GM12878 (cell line): ENCODE measurements at regions not wholly inside any gene's neighbourhood (a gene's known extent, or its start where the extent isn't known, plus 50 kb on each side); places are given as distances from the start of the nearest gene placed in this dataset.

ENCODE experiments used
- BMI1 ChIP-seq: fragments of 450-650 bp; IDR thresholded peaks from 2 replicates; pipeline ENCODE4 v1.6.1; 2016; ENCODE audit warnings: mild to moderate bottlenecking, moderate library complexity, borderline replicate concordance
- NFYA ChIP-seq: IDR thresholded peaks from 2 replicates; pipeline ENCODE4 v1.6.1; 2011; ENCODE audit warnings: low read depth, mild to moderate bottlenecking, low read length, improper control_type of control experiment, borderline replicate concordance
- RCOR1 ChIP-seq: conservative IDR thresholded peaks from 2 replicates; pipeline ENCODE4 v1.6.1; 2012; ENCODE audit warnings: low read depth, low read length, improper control_type of control experiment
- ZBTB40 ChIP-seq: fragments of 450-650 bp; IDR thresholded peaks from 2 replicates; pipeline ENCODE4 v1.6.1; 2016; ENCODE audit warnings: mild to moderate bottlenecking, moderate library complexity, borderline replicate concordance
- TF ChIP-seq, protein P1 (sequence below): IDR thresholded peaks from 2 replicates; pipeline ENCODE4 v1.6.1; 2012; ENCODE audit warnings: low read length, inconsistent platforms

DNA sequence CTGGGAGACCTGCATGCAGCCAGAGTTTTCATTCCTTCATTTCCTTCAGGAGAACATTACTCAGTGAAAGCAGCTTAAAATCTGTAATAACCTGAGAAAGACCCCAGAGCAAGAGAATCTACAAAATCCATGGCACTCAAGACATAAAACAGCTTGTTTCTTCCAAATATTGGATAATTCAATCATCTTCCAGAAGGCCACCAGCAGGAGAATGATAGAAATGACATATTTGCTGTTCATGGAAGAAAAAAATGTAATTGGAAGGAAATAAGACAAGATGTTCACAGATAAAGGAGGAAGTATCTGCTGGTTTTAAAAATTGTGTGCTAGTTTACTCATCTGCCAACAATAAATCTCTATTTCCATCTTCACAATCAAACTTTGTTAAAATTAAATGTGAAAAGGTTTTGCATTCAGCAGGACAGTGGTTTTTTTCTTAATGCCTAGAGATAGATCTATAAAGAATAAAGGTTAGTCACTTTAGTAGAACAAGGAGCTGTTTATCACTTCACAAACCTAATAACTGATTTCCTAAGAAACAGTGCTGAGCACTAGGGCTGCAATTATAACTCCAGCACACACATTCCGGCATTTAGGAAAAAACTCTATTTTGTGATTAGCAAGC, 530.8 kb downstream of the NSUN3 start:
- TF ChIP-seq, protein P1, sequence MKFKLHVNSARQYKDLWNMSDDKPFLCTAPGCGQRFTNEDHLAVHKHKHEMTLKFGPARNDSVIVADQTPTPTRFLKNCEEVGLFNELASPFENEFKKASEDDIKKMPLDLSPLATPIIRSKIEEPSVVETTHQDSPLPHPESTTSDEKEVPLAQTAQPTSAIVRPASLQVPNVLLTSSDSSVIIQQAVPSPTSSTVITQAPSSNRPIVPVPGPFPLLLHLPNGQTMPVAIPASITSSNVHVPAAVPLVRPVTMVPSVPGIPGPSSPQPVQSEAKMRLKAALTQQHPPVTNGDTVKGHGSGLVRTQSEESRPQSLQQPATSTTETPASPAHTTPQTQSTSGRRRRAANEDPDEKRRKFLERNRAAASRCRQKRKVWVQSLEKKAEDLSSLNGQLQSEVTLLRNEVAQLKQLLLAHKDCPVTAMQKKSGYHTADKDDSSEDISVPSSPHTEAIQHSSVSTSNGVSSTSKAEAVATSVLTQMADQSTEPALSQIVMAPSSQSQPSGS: no peak
- TF ChIP-seq RCOR1: no peak
- no peak for TF ChIP-seq ZBTB40
- TF ChIP-seq BMI1: no peak
- no peak for TF ChIP-seq NFYA
